GM18505 (cell line): ENCODE measurements at regions not wholly inside any gene's neighbourhood (a gene's known extent, or its start where the extent isn't known, plus 50 kb on each side); places are given as distances from the start of the nearest gene placed in this dataset.

ENCODE experiments used
- ATAC-seq: cut with Tn5 transposase; IDR thresholded peaks from one replicate; pipeline ENCODE4 v1.9.1; 2021; ENCODE audit not compliant: unreplicated experiment
- POLR2A ChIP-seq: IDR thresholded peaks from 4 replicates; pipeline ENCODE4 v1.6.1; 2011; ENCODE audit warnings: borderline replicate concordance; ENCODE audit not compliant: insufficient read depth, insufficient read length; ENCODE audit errors: extremely low read depth

DNA sequence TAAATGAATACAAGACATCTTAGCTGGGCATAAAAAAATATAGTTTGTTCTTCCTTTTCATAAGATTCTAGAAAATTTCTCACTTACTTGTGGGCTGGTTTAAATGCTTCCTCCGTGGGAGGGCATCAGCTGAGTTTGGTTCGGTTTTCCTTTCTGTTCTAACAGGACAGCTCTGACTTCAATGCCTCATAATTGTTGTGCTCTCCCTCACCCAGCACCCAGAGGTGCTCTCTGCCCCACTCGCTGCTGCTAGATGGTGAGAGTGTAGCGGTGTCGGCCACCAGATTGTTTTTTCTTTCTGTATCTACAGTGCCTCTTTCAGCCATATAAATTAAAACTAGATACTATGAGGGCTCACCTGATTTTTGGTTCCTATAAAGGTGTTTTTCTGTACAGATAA, 407.2 kb upstream of the CDH7 start:
- no peak for ATAC-seq
- no peak for TF ChIP-seq POLR2A

DNA sequence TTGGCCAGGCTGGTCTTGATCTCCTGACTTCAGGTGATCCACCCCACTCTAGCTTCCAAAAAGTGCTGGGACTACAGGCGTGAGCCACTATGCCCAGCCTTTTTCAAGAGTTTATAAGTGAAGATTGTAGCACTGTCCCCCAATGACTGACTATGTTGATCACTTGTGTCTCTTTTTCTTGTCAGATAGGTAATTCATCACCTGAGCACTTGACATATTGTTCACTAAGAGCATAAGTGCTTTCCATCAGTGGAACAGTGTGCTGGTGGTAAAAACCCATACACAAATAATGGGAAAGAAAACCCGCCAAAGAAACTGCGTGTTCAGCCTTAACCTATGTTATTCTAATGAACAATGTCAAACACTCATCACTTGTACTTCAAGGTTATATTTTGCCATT, 414.4 kb upstream of the CDH7 start:
- no peak for TF ChIP-seq POLR2A
- ATAC-seq = no peak

DNA sequence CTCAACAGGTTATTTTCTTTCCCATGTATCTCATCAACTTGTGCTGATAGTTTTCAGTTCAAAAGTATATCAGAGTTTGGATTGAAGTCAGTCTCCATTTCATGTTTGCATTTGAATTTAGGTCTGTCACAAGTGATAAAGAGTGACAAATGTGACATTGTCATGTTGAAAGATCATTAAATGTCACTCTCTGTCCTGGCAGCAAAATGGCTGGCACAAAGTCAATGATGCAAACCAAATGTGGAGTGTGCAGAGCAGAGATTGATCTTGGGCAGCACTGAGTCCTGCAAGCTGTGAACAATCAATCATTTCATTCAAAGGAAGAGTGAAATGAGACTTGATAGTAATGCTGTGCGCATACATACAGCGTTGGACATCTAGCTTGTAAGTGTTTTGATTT, 421.8 kb upstream of the CDH7 start:
- no peak for TF ChIP-seq POLR2A
- ATAC-seq = no peak

DNA sequence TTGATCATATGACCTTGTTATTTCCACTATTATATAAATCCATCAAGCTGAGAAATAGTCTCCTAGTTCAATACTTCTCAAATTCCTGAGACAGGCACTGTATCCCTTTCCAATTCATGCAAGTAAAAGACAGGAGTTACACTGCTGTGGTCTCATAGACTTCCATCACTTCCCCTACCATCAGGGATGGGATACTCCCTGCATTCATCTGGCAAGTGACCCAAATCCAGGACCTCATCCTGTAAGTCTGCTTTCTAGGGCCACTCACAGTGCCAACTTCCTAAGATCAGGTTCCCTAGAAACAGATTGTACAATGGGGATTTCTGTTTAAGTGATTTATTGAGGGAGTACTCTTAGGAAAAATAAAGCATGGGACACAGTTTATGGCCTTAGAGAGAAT, 424.0 kb upstream of the CDH7 start:
- no peak for TF ChIP-seq POLR2A
- no peak for ATAC-seq

DNA sequence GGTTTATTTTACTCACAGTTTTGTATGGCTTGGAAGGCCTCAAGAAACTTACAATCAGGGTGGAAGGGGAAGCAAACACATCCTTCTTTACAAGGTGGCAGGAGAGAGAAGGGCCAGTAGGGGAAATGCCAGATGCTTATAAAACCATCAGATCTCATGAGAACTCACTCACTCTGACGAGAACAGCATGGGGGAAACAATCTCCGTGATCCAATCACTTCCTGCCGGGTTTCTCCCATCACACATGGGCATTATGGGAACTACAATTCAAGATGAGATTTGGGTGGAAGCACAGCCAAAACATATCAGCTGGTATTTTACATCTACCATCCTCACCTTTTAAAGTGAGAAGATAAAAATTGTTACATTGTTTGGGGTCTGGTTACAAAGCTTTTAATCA, 427.9 kb upstream of the CDH7 start:
- no peak for TF ChIP-seq POLR2A
- no peak for ATAC-seq

DNA sequence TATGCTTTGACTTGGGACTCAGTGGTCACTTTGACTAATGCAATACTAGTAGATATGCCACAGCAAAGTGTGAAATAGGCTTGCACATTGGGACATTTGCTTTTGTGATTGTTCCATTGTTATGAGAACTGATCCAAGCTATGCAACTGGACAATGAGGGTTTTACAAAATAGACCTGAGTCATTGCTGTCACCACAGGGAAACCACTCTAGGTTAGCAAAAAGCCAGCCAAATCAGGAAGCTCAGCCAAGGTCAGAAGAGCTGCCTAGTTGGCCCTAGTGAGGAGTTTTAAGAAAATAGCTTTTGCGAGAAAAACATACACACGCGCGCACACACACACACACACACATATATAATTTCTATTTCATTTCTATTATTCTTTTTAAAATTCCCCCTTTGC, 452.4 kb upstream of the CDH7 start:
- no peak for ATAC-seq
- TF ChIP-seq POLR2A = no peak

DNA sequence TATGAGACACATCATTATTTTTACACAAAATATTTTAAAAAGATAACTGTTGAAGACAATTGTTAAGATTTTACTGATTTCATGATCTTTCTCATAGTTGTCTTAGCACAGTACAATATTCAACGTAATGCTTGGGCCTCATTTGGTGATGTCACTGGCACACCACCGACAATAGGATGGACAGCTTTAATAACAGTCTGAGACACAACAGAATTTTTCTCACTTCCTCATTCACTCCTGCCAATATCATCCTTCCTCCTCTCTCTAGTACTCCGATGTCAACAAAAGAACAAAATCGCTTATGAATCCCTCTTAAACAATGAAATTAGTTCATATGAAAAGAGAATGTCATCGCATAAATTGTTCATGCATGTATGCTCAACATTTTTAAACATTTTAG, 461.9 kb upstream of the CDH7 start:
- no peak for ATAC-seq
- no peak for TF ChIP-seq POLR2A

DNA sequence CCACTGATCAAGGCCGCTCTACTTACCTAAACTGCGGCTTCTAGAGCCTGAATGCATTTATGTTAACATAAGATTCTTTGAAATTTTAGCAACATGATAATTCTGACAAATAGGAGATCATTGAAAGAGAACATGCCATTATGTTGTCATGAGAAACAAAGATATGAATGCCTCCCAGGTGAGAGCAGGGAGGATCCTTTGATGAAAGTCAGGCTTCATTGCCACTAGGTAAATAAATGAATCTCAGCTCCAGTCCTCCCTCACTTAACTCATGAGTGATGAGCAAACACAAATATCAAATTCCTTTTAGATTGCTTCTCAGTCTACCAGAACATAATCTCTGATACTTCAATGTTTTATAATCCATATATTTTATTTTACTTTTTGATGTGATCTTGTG, 463.2 kb upstream of the CDH7 start:
- TF ChIP-seq POLR2A = no peak
- no peak for ATAC-seq

DNA sequence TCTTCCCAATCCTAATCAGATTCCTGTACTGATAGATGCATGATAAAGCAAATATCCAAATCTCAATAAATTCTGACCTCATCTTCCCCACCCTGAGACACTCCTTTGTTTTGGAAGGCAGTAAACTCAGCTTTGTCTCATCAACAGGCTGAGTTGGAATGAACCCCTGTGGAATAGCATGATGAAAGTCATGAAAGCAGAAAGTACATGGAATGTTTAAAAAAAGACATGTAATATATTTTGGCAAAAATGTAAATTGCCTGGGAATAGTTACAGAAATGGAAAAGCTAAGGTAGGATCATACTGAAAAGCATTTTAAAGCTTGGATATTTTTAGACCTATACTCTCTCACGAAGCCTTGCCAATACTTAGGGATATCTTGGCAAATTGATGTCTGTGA, 468.7 kb upstream of the CDH7 start:
- no peak for TF ChIP-seq POLR2A
- no peak for ATAC-seq

DNA sequence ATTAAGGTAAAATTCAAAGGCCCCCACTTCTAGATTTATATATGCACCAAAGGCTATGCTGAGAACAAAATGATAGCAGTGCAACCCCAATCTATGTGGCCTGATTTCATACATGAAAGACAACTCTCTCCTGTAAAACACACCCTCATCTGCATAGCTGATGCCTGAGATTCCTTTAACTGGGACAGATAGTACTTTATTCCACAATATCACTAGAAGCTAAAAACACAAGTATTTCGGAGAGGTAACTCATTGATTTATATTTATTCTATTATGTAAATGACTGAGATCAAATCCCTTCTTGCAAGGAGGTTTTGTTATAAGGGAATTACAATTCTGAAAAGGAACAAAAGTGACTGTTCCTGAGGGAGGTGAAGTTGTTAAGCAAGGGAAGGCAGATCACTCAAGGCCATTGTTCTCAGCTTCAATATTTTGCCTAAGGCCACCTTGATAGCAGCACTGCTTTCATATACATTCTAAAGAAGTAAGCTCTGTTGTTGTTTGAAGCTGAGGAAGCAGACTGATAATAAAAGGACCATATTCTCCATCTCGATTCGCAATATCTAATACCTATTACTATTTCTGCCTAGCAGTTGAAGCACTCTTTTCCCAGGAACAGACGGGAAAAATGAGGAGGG, 471.0 kb upstream of the CDH7 start:
- ATAC-seq = no peak

DNA sequence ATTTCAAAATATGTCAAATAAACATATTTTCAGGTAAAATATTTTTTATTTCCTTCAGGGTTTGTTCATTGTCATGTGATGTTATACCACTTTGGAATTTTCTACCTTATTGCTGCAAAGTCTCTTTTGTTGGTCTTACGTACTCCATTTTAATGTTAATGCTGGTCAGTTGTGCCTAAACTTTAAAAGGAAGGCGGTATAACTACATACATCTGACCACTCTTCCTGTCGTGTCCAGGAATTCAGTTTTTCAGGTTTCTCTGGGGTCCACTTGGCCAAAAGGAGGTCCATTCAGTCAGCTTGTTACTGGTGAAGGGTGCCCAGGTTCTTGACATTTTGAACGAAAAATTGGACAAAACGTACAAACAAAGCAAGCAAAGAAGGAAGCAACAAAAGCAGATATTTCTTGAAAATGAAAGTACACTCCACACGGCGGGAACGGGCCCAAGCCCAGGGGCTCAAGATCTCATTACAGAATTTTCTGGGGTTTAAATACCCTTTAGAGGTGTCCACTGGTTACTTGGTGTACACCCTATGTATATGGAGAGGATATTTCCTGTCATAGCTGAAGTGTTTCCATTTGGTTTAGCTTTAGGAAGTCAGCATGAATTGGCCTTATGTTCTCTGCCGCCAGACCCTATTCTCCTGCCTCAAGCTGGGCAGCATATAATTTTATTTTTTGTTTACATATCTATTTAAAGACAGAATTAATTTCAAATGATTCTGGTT, 471.7 kb upstream of the CDH7 start:
- ATAC-seq = no peak
- no peak for TF ChIP-seq POLR2A

More for the DNA sequence above, 471.0 kb upstream of the CDH7 start:
- no peak for TF ChIP-seq POLR2A

DNA sequence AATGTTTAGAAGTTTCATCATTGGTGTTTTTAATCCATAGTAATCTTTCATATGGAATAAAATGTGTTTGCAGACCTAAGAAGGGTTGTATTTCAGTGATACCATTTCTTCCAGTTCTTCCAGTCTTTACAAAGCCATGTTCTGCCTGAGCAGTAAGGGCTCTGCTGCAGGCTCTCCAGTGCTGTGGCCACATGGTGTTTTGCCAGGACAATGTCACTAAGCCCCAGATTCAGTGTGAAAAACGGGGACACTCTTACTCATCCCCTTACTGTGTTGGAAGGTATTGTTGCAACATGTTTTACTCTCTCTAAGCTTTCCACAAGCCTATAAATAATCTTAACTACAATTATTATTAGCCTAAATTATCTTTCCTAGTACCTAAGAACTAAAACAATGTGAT, 481.4 kb upstream of the CDH7 start:
- no peak for ATAC-seq
- no peak for TF ChIP-seq POLR2A

DNA sequence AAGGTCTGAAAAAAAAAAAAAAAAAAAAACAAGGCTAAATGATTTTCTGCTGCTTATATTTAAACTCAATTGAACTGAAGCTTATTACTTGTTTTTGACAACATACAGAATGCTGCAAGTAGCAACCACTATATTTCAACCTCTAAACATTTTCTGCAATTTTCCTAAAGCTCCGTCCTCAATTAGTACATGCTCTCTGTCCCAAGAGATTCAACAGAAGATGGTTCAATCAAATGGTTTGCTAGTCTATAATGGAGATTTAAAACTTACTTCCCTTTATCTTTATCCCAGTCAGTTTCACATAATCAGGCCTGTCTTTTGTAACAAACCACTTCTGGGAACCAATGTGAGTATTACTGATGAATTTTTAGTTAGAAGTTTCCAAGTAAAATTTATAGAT, 485.1 kb upstream of the CDH7 start:
- no peak for ATAC-seq
- TF ChIP-seq POLR2A = no peak

DNA sequence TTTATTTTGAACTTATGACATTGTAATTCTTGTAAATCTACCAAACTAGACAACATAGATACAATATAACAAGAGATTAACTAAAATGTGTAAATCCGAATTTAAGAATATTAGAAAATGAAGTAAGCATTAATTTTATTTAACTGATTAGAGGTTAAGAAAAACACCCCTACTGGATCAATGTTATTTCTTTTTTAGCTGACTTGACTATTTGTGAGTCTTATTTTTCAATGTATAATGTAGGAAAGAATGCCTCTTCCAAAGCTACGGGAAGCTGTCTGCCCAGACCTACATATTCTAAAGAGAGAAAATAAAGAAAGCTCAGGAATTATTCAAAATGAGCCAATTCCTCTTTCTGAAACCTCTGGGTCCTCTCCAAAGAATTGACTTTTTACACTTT, 490.8 kb upstream of the CDH7 start:
- no peak for ATAC-seq

DNA sequence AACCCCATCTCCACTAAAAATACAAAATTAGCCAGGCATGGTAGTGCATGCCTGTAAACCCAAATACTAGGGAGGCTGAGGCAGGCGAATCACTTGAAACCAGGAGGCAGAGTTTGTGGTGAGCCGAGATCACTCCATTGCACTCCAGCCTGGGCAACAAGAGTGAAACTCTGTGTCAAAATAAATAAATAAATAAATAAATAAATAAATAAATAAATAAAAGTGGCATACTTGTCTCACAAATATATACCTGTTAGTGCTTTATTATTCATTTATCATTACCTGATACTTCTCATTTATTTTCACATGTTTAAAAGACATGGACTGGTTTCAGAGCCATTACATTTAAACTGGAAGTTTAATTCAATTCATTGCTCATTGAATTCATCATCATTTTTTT, 491.4 kb upstream of the CDH7 start:
- no peak for ATAC-seq
- no peak for TF ChIP-seq POLR2A

More for the DNA sequence above, 490.8 kb upstream of the CDH7 start:
- TF ChIP-seq POLR2A = no peak

DNA sequence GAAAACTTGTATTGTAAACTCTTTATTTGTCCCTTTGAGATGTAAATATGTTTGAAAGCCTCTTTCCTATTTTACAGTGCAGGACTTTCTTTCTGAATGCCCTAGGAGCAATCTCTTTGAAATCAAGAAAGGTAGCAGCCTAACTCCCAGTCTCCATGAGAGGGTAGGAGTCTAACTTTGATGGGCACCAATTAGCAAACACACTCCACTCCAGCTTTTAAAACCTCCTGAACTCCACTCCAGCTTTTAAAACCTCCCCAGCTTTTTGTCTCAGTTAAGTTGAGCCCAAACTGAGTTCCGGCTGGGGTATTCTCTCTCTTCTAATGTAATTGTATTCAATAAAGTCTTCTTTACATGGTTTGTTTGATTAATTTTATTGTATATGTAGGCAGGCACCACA, 493.7 kb upstream of the CDH7 start:
- no peak for ATAC-seq
- TF ChIP-seq POLR2A = no peak

DNA sequence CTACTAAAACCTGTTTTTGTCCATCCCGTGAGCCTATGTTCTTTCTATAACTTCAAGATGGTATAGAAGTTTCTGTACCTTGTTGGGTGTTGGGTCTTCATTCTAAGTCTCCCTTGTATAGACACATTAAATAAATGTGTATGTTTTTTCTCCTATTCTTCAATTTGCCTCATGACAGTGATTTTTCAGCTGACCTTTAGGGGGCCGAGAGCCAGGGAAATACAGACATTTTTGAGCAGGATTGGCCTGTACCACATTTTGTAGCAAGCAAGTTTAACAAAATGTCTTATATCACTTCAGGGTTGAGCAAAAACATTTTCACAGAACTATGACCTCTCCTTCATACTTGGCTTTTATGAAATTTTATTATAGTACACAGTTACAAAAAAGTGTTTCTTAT, 495.4 kb upstream of the CDH7 start:
- ATAC-seq = no peak
- no peak for TF ChIP-seq POLR2A
